ENCODE measurements at regions not wholly inside any gene's neighbourhood (a gene's known extent, or its start where the extent isn't known, plus 50 kb on each side); places are given as distances from the start of the nearest gene placed in this dataset.

- WGBS, result 57% methylated on average over 3 of the region's 4 CpGs
- Histone ChIP-seq H3K9me3 (ENCODE audit: control insufficient read depth, low read length) (no peaks in the 10 kb centered on the region), H2BK15ac (ENCODE audit: low read depth, poor library complexity, severe bottlenecking) (no peak overlapping the region)
Observed at GRCh38 chr5:141793881-141794280, 84.3 kb downstream of the PCDH1 start.

GRCh38 chr5:141793403-141793802 lies 84.8 kb downstream of the PCDH1 start:
- no peak overlapping the region for H2AK5ac ChIP-seq (ENCODE audit: low read length, severe bottlenecking)
- WGBS, result 59% methylated on average over 1 of the region's 3 CpGs
- H2BK12ac ChIP-seq (ENCODE audit: low read length in 2 of 2), result no peak overlapping the region
- H3K14ac ChIP-seq (ENCODE audit: low read length in 2 of 2), result no peak overlapping the region
- H3K79me1 ChIP-seq (replicated peaks; ENCODE audit: low read length, poor library complexity, severe bottlenecking), result no peaks in the 10 kb centered on the region
- no peaks in the 10 kb centered on the region for H3K4me1 ChIP-seq (ENCODE audit: control insufficient read depth, insufficient read depth, low read depth, low read length)
- no peak overlapping the region for H3K9ac ChIP-seq (ENCODE audit: low read length)
- H3K4me3 ChIP-seq (ENCODE audit: insufficient read depth in 1 of 2, low read depth in 1 of 2, low read length in 2 of 2), result no peak overlapping the region
- H3K27me3 ChIP-seq (ENCODE audit: control insufficient read depth in 1 of 2, insufficient read depth in 1 of 2, low read length in 2 of 2), result peaks cover 66 to 73% of the 10 kb centered on the region in 2 experiments
- no peak overlapping the region for H3K27ac ChIP-seq (ENCODE audit: low read length, poor library complexity, severe bottlenecking)
- no peak overlapping the region for H3K4me2 ChIP-seq (ENCODE audit: low read length, poor library complexity, severe bottlenecking)
- H3K18ac ChIP-seq (ENCODE audit: low read depth in 1 of 2, low read length in 2 of 2), result no peak overlapping the region
- no peak overlapping the region for H2BK15ac ChIP-seq (ENCODE audit: low read depth, poor library complexity, severe bottlenecking)
- no peaks in the 10 kb centered on the region for H3K36me3 ChIP-seq (ENCODE audit: control insufficient read depth in 1 of 2, insufficient read depth in 2 of 2, low read depth in 1 of 2, low read length in 2 of 2)
- H3K23ac ChIP-seq (ENCODE audit: low read length in 2 of 2), result no peak overlapping the region
- H2BK120ac ChIP-seq (ENCODE audit: low read depth, low read length), result no peak overlapping the region
- no peak overlapping the region for H4K91ac ChIP-seq (ENCODE audit: low read length)
- no peaks in the 10 kb centered on the region for H3K9me3 ChIP-seq (ENCODE audit: control insufficient read depth, low read length)
- H2AFZ ChIP-seq (ENCODE audit: low read depth, low read length), result no peak overlapping the region
- no peak overlapping the region for H4K8ac ChIP-seq (ENCODE audit: low read length)
- H2BK5ac ChIP-seq (ENCODE audit: low read depth, low read length, poor library complexity, severe bottlenecking), result no peak overlapping the region
- DNase-seq, result no peak
- no peak overlapping the region for H3K4ac ChIP-seq (ENCODE audit: low read depth in 1 of 2, low read length in 2 of 2)

More at GRCh38 chr5:141793881-141794280, 84.3 kb downstream of the PCDH1 start:
- peaks cover 62 to 71% of the 10 kb centered on the region in 2 experiments for H3K27me3 ChIP-seq (ENCODE audit: control insufficient read depth in 1 of 2, insufficient read depth in 1 of 2, low read length in 2 of 2)
- H4K91ac ChIP-seq (ENCODE audit: low read length), result no peak overlapping the region
- no peak overlapping the region for H4K8ac ChIP-seq (ENCODE audit: low read length)
- no peak overlapping the region for H2AK5ac ChIP-seq (ENCODE audit: low read length, severe bottlenecking)
- no peak for DNase-seq
- H2BK120ac ChIP-seq (ENCODE audit: low read depth, low read length), result no peak overlapping the region
- H3K18ac ChIP-seq (ENCODE audit: low read depth in 1 of 2, low read length in 2 of 2), result no peak overlapping the region
- H3K79me1 ChIP-seq (replicated peaks; ENCODE audit: low read length, poor library complexity, severe bottlenecking), result no peaks in the 10 kb centered on the region
- H3K4me2 ChIP-seq (ENCODE audit: low read length, poor library complexity, severe bottlenecking), result no peak overlapping the region
- no peak overlapping the region for H3K9ac ChIP-seq (ENCODE audit: low read length)
- no peak overlapping the region for H3K23ac ChIP-seq (ENCODE audit: low read length in 2 of 2)
- no peaks in the 10 kb centered on the region for H3K36me3 ChIP-seq (ENCODE audit: control insufficient read depth in 1 of 2, insufficient read depth in 2 of 2, low read depth in 1 of 2, low read length in 2 of 2)
- H3K27ac ChIP-seq (ENCODE audit: low read length, poor library complexity, severe bottlenecking), result no peak overlapping the region
- H2BK5ac ChIP-seq (ENCODE audit: low read depth, low read length, poor library complexity, severe bottlenecking), result no peak overlapping the region
- H3K4me1 ChIP-seq (ENCODE audit: control insufficient read depth, insufficient read depth, low read depth, low read length), result no peaks in the 10 kb centered on the region
- no peak overlapping the region for H2BK12ac ChIP-seq (ENCODE audit: low read length in 2 of 2)
- H2AFZ ChIP-seq (ENCODE audit: low read depth, low read length), result no peak overlapping the region
- H3K4ac ChIP-seq (ENCODE audit: low read depth in 1 of 2, low read length in 2 of 2), result no peak overlapping the region
- H3K14ac ChIP-seq (ENCODE audit: low read length in 2 of 2), result no peak overlapping the region
- no peak overlapping the region for H3K4me3 ChIP-seq (ENCODE audit: insufficient read depth in 1 of 2, low read depth in 1 of 2, low read length in 2 of 2)

DNA sequence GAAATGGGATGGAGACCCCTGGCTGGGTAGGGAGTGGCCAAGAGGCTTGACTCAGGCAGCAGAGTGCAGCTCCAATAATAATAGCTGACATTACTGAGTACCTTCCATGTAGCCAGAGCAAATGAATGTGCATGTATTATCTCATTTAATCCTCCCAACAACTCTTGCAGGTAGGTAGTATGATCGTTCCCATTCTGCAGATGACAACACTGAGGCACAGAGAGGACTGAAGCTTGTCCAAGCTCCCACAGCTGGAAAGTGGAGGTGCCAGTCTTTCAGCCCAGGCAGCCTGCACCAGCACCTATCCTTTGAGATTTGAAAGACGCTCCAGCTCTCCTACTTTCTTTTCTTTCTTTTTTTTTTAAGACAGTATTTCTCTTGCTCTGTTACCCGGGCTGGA lies 87.6 kb downstream of the PCDH1 start:
- WGBS, result 73% methylated on average over 3 of the region's 3 CpGs
- Histone ChIP-seq H4K8ac (ENCODE audit: low read length) (no peak overlapping the region), H3K27ac (ENCODE audit: low read length, poor library complexity, severe bottlenecking) (no peak overlapping the region), H3K36me3 (ENCODE audit: control insufficient read depth in 1 of 2, insufficient read depth in 2 of 2, low read depth in 1 of 2, low read length in 2 of 2) (no peaks in the 10 kb centered on the region), H2BK120ac (ENCODE audit: low read depth, low read length) (no peak overlapping the region), H3K9me3 (ENCODE audit: control insufficient read depth, low read length) (no peaks in the 10 kb centered on the region), H2AK5ac (ENCODE audit: low read length, severe bottlenecking) (no peak overlapping the region), H3K23ac (ENCODE audit: low read length in 2 of 2) (no peak overlapping the region), H4K91ac (ENCODE audit: low read length) (no peak overlapping the region), H3K18ac (ENCODE audit: low read depth in 1 of 2, low read length in 2 of 2) (no peak overlapping the region), H3K4ac (ENCODE audit: low read depth in 1 of 2, low read length in 2 of 2) (no peak overlapping the region), H3K4me1 (ENCODE audit: control insufficient read depth, insufficient read depth, low read depth, low read length) (no peaks in the 10 kb centered on the region), H2BK15ac (ENCODE audit: low read depth, poor library complexity, severe bottlenecking) (no peak overlapping the region), H3K79me1 (replicated peaks; ENCODE audit: low read length, poor library complexity, severe bottlenecking) (no peaks in the 10 kb centered on the region), H2AFZ (ENCODE audit: low read depth, low read length) (no peak overlapping the region), H3K4me3 (ENCODE audit: insufficient read depth in 1 of 2, low read depth in 1 of 2, low read length in 2 of 2) (no peak overlapping the region), H2BK5ac (ENCODE audit: low read depth, low read length, poor library complexity, severe bottlenecking) (no peak overlapping the region), H3K4me2 (ENCODE audit: low read length, poor library complexity, severe bottlenecking) (no peak overlapping the region), H3K9ac (ENCODE audit: low read length) (no peak overlapping the region), H3K27me3 (ENCODE audit: control insufficient read depth in 1 of 2, insufficient read depth in 1 of 2, low read length in 2 of 2) (peaks cover 67 to 82% of the 10 kb centered on the region in 2 experiments), H2BK12ac (ENCODE audit: low read length in 2 of 2) (no peak overlapping the region), H3K14ac (ENCODE audit: low read length in 2 of 2) (no peak overlapping the region)
- DNase-seq, result no peak

GRCh38 chr5:141789330-141789729 lies 88.9 kb downstream of the PCDH1 start:
- Histone ChIP-seq H3K4me3 (ENCODE audit: insufficient read depth in 1 of 2, low read depth in 1 of 2, low read length in 2 of 2) (no peak overlapping the region), H4K91ac (ENCODE audit: low read length) (no peak overlapping the region), H2AK5ac (ENCODE audit: low read length, severe bottlenecking) (no peak overlapping the region), H3K4ac (ENCODE audit: low read depth in 1 of 2, low read length in 2 of 2) (no peak overlapping the region), H4K8ac (ENCODE audit: low read length) (no peak overlapping the region), H3K4me2 (ENCODE audit: low read length, poor library complexity, severe bottlenecking) (no peak overlapping the region), H3K79me1 (replicated peaks; ENCODE audit: low read length, poor library complexity, severe bottlenecking) (no peaks in the 10 kb centered on the region), H3K36me3 (ENCODE audit: control insufficient read depth in 1 of 2, insufficient read depth in 2 of 2, low read depth in 1 of 2, low read length in 2 of 2) (no peaks in the 10 kb centered on the region), H3K27me3 (ENCODE audit: control insufficient read depth in 1 of 2, insufficient read depth in 1 of 2, low read length in 2 of 2) (peaks cover 63 to 81% of the 10 kb centered on the region in 2 experiments), H3K9me3 (ENCODE audit: control insufficient read depth, low read length) (no peaks in the 10 kb centered on the region), H2BK5ac (ENCODE audit: low read depth, low read length, poor library complexity, severe bottlenecking) (no peak overlapping the region), H3K18ac (ENCODE audit: low read depth in 1 of 2, low read length in 2 of 2) (no peak overlapping the region), H2BK15ac (ENCODE audit: low read depth, poor library complexity, severe bottlenecking) (no peak overlapping the region), H2BK12ac (ENCODE audit: low read length in 2 of 2) (no peak overlapping the region), H2AFZ (ENCODE audit: low read depth, low read length) (no peak overlapping the region), H2BK120ac (ENCODE audit: low read depth, low read length) (no peak overlapping the region), H3K23ac (ENCODE audit: low read length in 2 of 2) (no peak overlapping the region), H3K9ac (ENCODE audit: low read length) (no peak overlapping the region), H3K14ac (ENCODE audit: low read length in 2 of 2) (no peak overlapping the region), H3K4me1 (ENCODE audit: control insufficient read depth, insufficient read depth, low read depth, low read length) (no peaks in the 10 kb centered on the region), H3K27ac (ENCODE audit: low read length, poor library complexity, severe bottlenecking) (no peak overlapping the region)
- 85% methylated on average over 2 of the region's 5 CpGs for WGBS
- DNase-seq, result no peak

All from mesenchymal stem cell (in vitro differentiated cells and primary cell).